Left lung (tissue), 4 donors: ENCODE measurements at regions not wholly inside any gene's neighbourhood (a gene's known extent, or its start where the extent isn't known, plus 50 kb on each side); places are given as distances from the start of the nearest gene placed in this dataset.

Experiments used
- ATAC-seq: fragments of 200-7000 bp; cut with Tn5 transposase; one replicate; pipeline ENCODE4 v1.9.1; 2020; ENCODE audit warnings: moderate library complexity
- DNase-seq, 4 donors: peaks; one replicate each; pipeline ENCODE4 v3.0.0-alpha.2; 2013 to 2020
- H3K27ac ChIP-seq, 2 donors: fragments of 200-600 bp; sonication (generic) in 1 of 2; one replicate each; pipeline versions ENCODE4 v1.5.0 to v1.8.0; 2020 to 2021
- H3K27me3 ChIP-seq, 2 donors: fragments of 200-600 bp; sonication (generic) in 1 of 2; one replicate each; pipeline versions ENCODE4 v1.5.0 to v1.8.0; 2020 to 2021
- H3K36me3 ChIP-seq, 2 donors: fragments of 200-600 bp; sonication (generic) in 1 of 2; one replicate each; pipeline versions ENCODE4 v1.5.0 to v1.8.0; 2020 to 2021
- H3K4me1 ChIP-seq, 2 donors: fragments of 200-600 bp; one replicate each; pipeline ENCODE4 v1.8.0; 2021
- H3K4me3 ChIP-seq, 2 donors: fragments of 200-600 bp; sonication (generic) in 1 of 2; one replicate each; pipeline versions ENCODE4 v1.5.0 to v1.8.0; 2020 to 2021; ENCODE audit warnings: mild to moderate bottlenecking in 1 of 2
- H3K9me3 ChIP-seq, 2 donors: fragments of 200-600 bp; sonication (generic) in 1 of 2; one replicate each; pipeline versions ENCODE4 v1.5.0 to v1.8.0; 2020 to 2021
- CTCF ChIP-seq, 2 donors: fragments of 200-600 bp; sonication (generic) in 1 of 2; IDR thresholded peaks; one replicate each; pipeline versions ENCODE4 v1.5.0 to v1.8.0; 2021; ENCODE audit warnings: antibody characterized with exemption in 2 of 2
- intact Hi-C, 2 donors: fragments of 100-400 bp; cut with DNase I; formaldehyde crosslinking; loops; one replicate each; pipeline versions ENCODE4 v1.11.2 to v1.14.2; 2022
- donor health status: DM: no; HTN: yes; CAD: no.
- donor health status: DM: no; HTN: no; CAD: no.

GRCh38 chr10:56633876-56634452 lies 272.9 kb upstream of the ZWINT start:
- Histone ChIP-seq H3K9me3 (peaks cover 0 to 20% of the 10 kb centered on the region in 2 donors), H3K36me3 (no peaks in the 10 kb centered on the region), H3K4me3 (no peak overlapping the region), H3K27me3 (no peaks in the 10 kb centered on the region), H3K4me1 (no peaks in the 10 kb centered on the region), H3K27ac (no peak overlapping the region)
- no peak for ATAC-seq
- DNase-seq, result no peak
- TF ChIP-seq CTCF (IDR thresholded peaks at IDR 0.05), result no peak
- intact Hi-C loops, result no loop called here

GRCh38 chr10:56632537-56632936 lies 271.5 kb upstream of the ZWINT start:
- H3K4me1 ChIP-seq, result no peaks in the 10 kb centered on the region
- no peak overlapping the region for H3K4me3 ChIP-seq
- no peak for TF ChIP-seq CTCF (IDR thresholded peaks at IDR 0.05)
- DNase-seq, result no peak
- H3K27ac ChIP-seq, result no peak overlapping the region
- intact Hi-C loops, result no loop called here
- ATAC-seq, result no peak
- H3K36me3 ChIP-seq, result no peaks in the 10 kb centered on the region
- peaks cover 0 to 8% of the 10 kb centered on the region in 2 donors for H3K9me3 ChIP-seq
- no peaks in the 10 kb centered on the region for H3K27me3 ChIP-seq

GRCh38 chr10:56624082-56624481 lies 263.0 kb upstream of the ZWINT start:
- TF ChIP-seq CTCF (IDR thresholded peaks at IDR 0.05), result no peak
- Histone ChIP-seq H3K9me3 (no peaks in the 10 kb centered on the region), H3K36me3 (no peaks in the 10 kb centered on the region), H3K27ac (no peak overlapping the region), H3K4me3 (no peak overlapping the region), H3K4me1 (no peaks in the 10 kb centered on the region), H3K27me3 (no peaks in the 10 kb centered on the region)
- DNase-seq (no peak), ATAC-seq (no peak)
- intact Hi-C loops, result no loop called here

- Histone ChIP-seq H3K36me3 (no peaks in the 10 kb centered on the region), H3K27ac (no peak overlapping the region), H3K27me3 (no peaks in the 10 kb centered on the region), H3K4me1 (no peaks in the 10 kb centered on the region), H3K9me3 (no peaks in the 10 kb centered on the region), H3K4me3 (no peak overlapping the region)
- intact Hi-C loops, result no loop called here
- TF ChIP-seq CTCF (IDR thresholded peaks at IDR 0.05), result no peak
- DNase-seq (no peak), ATAC-seq (no peak)
Observed at GRCh38 chr10:56623064-56623463, 262.0 kb upstream of the ZWINT start.

- Histone ChIP-seq H3K36me3 (no peaks in the 10 kb centered on the region), H3K9me3 (no peaks in the 10 kb centered on the region), H3K27ac (no peak overlapping the region), H3K27me3 (no peaks in the 10 kb centered on the region), H3K4me1 (no peaks in the 10 kb centered on the region), H3K4me3 (no peak overlapping the region)
- DNase-seq, result peak in 1 of 4 donors; percentile 30
- peak; percentile 78 for ATAC-seq
- intact Hi-C loops, result no loop called here
- no peak for TF ChIP-seq CTCF (IDR thresholded peaks at IDR 0.05)
Observed at GRCh38 chr10:56622335-56622973, 261.4 kb upstream of the ZWINT start.
